ENCODE measurements at regions not wholly inside any gene's neighbourhood (a gene's known extent, or its start where the extent isn't known, plus 50 kb on each side); places are given as distances from the start of the nearest gene placed in this dataset.

DNA sequence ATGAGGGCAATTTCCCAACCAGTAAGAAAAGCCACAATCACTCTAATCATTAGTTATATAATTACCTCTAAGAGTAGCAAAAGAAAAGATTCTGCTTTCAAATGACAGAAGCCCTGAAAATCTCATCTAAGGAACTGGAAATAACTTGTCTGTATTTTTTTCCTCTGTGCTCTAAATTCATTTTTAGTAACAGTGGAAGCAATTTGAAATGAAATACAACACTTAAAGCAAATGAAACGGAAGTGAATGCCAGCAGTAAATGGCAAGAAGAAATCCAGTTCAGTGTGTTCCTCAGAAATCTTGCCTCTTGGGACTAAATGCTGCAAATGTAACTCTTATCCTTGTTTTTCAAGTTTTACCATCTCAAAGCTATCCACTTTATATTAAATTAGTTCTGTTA, 294.9 kb downstream of the TAF11L14 start:
- Histone ChIP-seq H3K4me2 (ENCODE audit: extremely low read depth, insufficient read depth, low read length) (no peak overlapping the region), H3K27ac (ENCODE audit: insufficient read depth, low read length) (no peak overlapping the region), H3K36me3 (ENCODE audit: control insufficient read depth, insufficient read depth, low read length) (no peaks in the 10 kb centered on the region), H3K27me3 (ENCODE audit: control insufficient read depth, insufficient read depth, low read length) (no peaks in the 10 kb centered on the region), H3K4me1 (ENCODE audit: control insufficient read depth, extremely low read depth, insufficient read depth, low read length) (no peaks in the 10 kb centered on the region), H3K4me3 (replicated peaks in 1 of 4; ENCODE audit: control extremely low read depth in 1 of 4, insufficient read depth in 1 of 4, low read depth in 3 of 4, low read length in 4 of 4) (no peak overlapping the region), H3K9me3 (ENCODE audit: control insufficient read depth, insufficient read depth, low read depth, low read length) (no peaks in the 10 kb centered on the region), H3K79me2 (ENCODE audit: control insufficient read depth, insufficient read depth, low read length) (no peaks in the 10 kb centered on the region), H2AFZ (ENCODE audit: low read length) (no peak overlapping the region), H3K9ac (ENCODE audit: insufficient read depth, low read length) (no peak overlapping the region), H4K20me1 (ENCODE audit: control insufficient read depth, extremely low read depth, insufficient read depth, low read length) (no peaks in the 10 kb centered on the region)
- no peak for DNase-seq (ENCODE audit: low read depth in 2 of 2)
- TF ChIP-seq EZH2 (IDR thresholded peaks at IDR 0.05; ENCODE audit: low read length, missing control alignments) = no peak
- TF ChIP-seq, protein P1, sequence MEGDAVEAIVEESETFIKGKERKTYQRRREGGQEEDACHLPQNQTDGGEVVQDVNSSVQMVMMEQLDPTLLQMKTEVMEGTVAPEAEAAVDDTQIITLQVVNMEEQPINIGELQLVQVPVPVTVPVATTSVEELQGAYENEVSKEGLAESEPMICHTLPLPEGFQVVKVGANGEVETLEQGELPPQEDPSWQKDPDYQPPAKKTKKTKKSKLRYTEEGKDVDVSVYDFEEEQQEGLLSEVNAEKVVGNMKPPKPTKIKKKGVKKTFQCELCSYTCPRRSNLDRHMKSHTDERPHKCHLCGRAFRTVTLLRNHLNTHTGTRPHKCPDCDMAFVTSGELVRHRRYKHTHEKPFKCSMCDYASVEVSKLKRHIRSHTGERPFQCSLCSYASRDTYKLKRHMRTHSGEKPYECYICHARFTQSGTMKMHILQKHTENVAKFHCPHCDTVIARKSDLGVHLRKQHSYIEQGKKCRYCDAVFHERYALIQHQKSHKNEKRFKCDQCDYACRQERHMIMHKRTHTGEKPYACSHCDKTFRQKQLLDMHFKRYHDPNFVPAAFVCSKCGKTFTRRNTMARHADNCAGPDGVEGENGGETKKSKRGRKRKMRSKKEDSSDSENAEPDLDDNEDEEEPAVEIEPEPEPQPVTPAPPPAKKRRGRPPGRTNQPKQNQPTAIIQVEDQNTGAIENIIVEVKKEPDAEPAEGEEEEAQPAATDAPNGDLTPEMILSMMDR (conservative IDR thresholded peaks at IDR 0.05 in 1 of 2, IDR thresholded peaks at IDR 0.05 in 1 of 2; ENCODE audit: low read depth in 1 of 2, low read length in 2 of 2) = no peak

DNA sequence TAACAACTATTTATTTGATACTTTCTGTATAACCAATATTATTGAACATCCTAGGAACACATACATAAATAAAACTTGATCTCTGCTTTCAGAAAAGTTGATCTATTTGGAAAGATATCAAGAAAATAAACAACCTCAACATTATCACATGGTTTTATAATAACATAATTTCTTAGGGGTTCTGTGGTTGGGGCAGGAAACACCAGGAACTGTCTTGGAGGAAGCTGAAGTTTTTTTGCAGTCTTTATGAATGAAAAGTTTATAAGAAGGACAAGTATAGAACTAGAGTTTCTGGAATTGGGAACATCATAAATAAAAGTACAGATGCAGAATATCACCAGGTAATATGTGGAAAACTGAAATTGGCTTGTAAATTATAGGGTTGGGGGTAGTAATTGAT, 296.1 kb downstream of the TAF11L14 start:
- H3K9ac ChIP-seq (ENCODE audit: insufficient read depth, low read length) = no peak overlapping the region
- H3K79me2 ChIP-seq (ENCODE audit: control insufficient read depth, insufficient read depth, low read length) = no peaks in the 10 kb centered on the region
- H3K27me3 ChIP-seq (ENCODE audit: control insufficient read depth, insufficient read depth, low read length) = no peaks in the 10 kb centered on the region
- no peaks in the 10 kb centered on the region for H4K20me1 ChIP-seq (ENCODE audit: control insufficient read depth, extremely low read depth, insufficient read depth, low read length)
- H3K4me1 ChIP-seq (ENCODE audit: control insufficient read depth, extremely low read depth, insufficient read depth, low read length) = no peaks in the 10 kb centered on the region
- H2AFZ ChIP-seq (ENCODE audit: low read length) = no peak overlapping the region
- H3K27ac ChIP-seq (ENCODE audit: insufficient read depth, low read length) = no peak overlapping the region
- no peak overlapping the region for H3K4me3 ChIP-seq (replicated peaks in 1 of 4; ENCODE audit: control extremely low read depth in 1 of 4, insufficient read depth in 1 of 4, low read depth in 3 of 4, low read length in 4 of 4)
- DNase-seq (ENCODE audit: low read depth in 2 of 2) = no peak
- H3K36me3 ChIP-seq (ENCODE audit: control insufficient read depth, insufficient read depth, low read length) = no peaks in the 10 kb centered on the region
- TF ChIP-seq EZH2 (IDR thresholded peaks at IDR 0.05; ENCODE audit: low read length, missing control alignments) = no peak
- TF ChIP-seq, protein P1 (conservative IDR thresholded peaks at IDR 0.05 in 1 of 2, IDR thresholded peaks at IDR 0.05 in 1 of 2; ENCODE audit: low read depth in 1 of 2, low read length in 2 of 2) = no peak
- H3K9me3 ChIP-seq (ENCODE audit: control insufficient read depth, insufficient read depth, low read depth, low read length) = no peaks in the 10 kb centered on the region
- no peak overlapping the region for H3K4me2 ChIP-seq (ENCODE audit: extremely low read depth, insufficient read depth, low read length)

DNA sequence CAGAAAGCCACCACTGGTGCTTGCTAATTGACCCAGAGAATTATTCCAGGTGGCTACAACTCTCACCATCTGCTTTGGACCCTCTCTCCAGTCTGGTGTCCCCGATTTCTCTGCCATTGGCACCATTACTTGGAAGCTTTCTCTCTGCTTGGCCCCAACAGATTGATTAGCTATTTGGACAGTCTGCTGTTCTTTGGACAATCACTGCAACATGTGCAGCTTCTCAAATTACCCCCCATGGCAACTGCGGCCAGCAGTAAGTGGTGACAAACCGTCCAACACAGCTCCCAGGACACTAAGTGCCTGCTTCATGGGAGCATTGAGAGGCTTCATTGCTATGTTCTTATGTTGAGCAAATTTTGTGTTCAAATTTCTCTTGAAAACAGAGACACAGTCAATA, 309.8 kb downstream of the TAF11L14 start:
- Histone ChIP-seq H3K27me3 (ENCODE audit: control insufficient read depth, insufficient read depth, low read length) (no peaks in the 10 kb centered on the region), H3K4me3 (replicated peaks in 1 of 4; ENCODE audit: control extremely low read depth in 1 of 4, insufficient read depth in 1 of 4, low read depth in 3 of 4, low read length in 4 of 4) (no peak overlapping the region), H3K27ac (ENCODE audit: insufficient read depth, low read length) (no peak overlapping the region), H3K36me3 (ENCODE audit: control insufficient read depth, insufficient read depth, low read length) (no peaks in the 10 kb centered on the region), H3K9me3 (ENCODE audit: control insufficient read depth, insufficient read depth, low read depth, low read length) (no peaks in the 10 kb centered on the region), H3K4me1 (ENCODE audit: control insufficient read depth, extremely low read depth, insufficient read depth, low read length) (no peaks in the 10 kb centered on the region), H3K4me2 (ENCODE audit: extremely low read depth, insufficient read depth, low read length) (no peak overlapping the region), H2AFZ (ENCODE audit: low read length) (no peak overlapping the region), H4K20me1 (ENCODE audit: control insufficient read depth, extremely low read depth, insufficient read depth, low read length) (no peaks in the 10 kb centered on the region), H3K9ac (ENCODE audit: insufficient read depth, low read length) (no peak overlapping the region), H3K79me2 (ENCODE audit: control insufficient read depth, insufficient read depth, low read length) (no peaks in the 10 kb centered on the region)
- TF ChIP-seq EZH2 (IDR thresholded peaks at IDR 0.05; ENCODE audit: low read length, missing control alignments) = no peak
- TF ChIP-seq, protein P1 (conservative IDR thresholded peaks at IDR 0.05 in 1 of 2, IDR thresholded peaks at IDR 0.05 in 1 of 2; ENCODE audit: low read depth in 1 of 2, low read length in 2 of 2) = no peak
- DNase-seq (ENCODE audit: low read depth in 2 of 2) = no peak
